Small intestine (tissue), 7 donors: ENCODE measurements at regions not wholly inside any gene's neighbourhood (a gene's known extent, or its start where the extent isn't known, plus 50 kb on each side); places are given as distances from the start of the nearest gene placed in this dataset.

ENCODE experiments used
- DNase-seq, 2 donors: peaks; one replicate each; pipeline versions ENCODE4 v3.0.0 to v3.0.0-alpha.2; 2013
- FAIRE-seq: peaks from 2 replicates; lab custom pipeline; 2012; peaks lifted over from hg19 to GRCh38; lab: Jason Lieb, UNC
- H3K27ac ChIP-seq, 3 donors: one replicate each; pipeline ENCODE4 v1.5.1; 2013; ENCODE audit warnings: low read length in 2 of 3, mild to moderate bottlenecking in 2 of 3, control low read depth in 1 of 3, inconsistent platforms in 1 of 3, low read depth in 1 of 3, moderate library complexity in 1 of 3
- H3K27me3 ChIP-seq, 3 donors: one replicate each; pipeline ENCODE4 v1.6.1; 2013; ENCODE audit warnings: low read length in 3 of 3, inconsistent platforms in 1 of 3; ENCODE audit not compliant: control insufficient read depth in 3 of 3, insufficient read depth in 3 of 3
- H3K36me3 ChIP-seq, 3 donors: one replicate each; pipeline ENCODE4 v1.6.1; 2013; ENCODE audit warnings: low read length in 3 of 3, inconsistent platforms in 1 of 3, low read depth in 1 of 3, mild to moderate bottlenecking in 1 of 3, moderate library complexity in 1 of 3; ENCODE audit not compliant: control insufficient read depth in 3 of 3, insufficient read depth in 2 of 3
- H3K4me1 ChIP-seq, 3 donors: one replicate each; pipeline ENCODE4 v1.6.1; 2013; ENCODE audit warnings: low read length in 2 of 3, inconsistent platforms in 1 of 3, low read depth in 1 of 3, mild to moderate bottlenecking in 1 of 3, moderate library complexity in 1 of 3; ENCODE audit not compliant: control insufficient read depth in 3 of 3, insufficient read depth in 2 of 3
- H3K4me3 ChIP-seq, 3 donors: one replicate each; pipeline ENCODE4 v1.5.1; 2013; ENCODE audit warnings: low read length in 3 of 3, control low read depth in 1 of 3, inconsistent platforms in 1 of 3, low read depth in 1 of 3, mild to moderate bottlenecking in 1 of 3, moderate library complexity in 1 of 3
- H3K9me3 ChIP-seq, 2 donors: one replicate each; pipeline ENCODE4 v1.6.1; 2013; ENCODE audit warnings: low read depth in 1 of 2, low read length in 1 of 2; ENCODE audit not compliant: control insufficient read depth in 2 of 2, insufficient read depth in 1 of 2
- WGBS, 3 donors: extraction: QIAGEN DNeasy Blood & Tissue Kit; methylation state at CpG; one replicate each; pipeline ENCODE4 v1.1.7; 2013; 5-methylcytosine and 5-hydroxymethylcytosine counted together
- donor health status: healthy with polysubstance abuse.
- donor health status: control.
- donor health status: control.
- donor health status: Bipolar disorder and iron deficiency.
- donor health status: healthy.

DNA sequence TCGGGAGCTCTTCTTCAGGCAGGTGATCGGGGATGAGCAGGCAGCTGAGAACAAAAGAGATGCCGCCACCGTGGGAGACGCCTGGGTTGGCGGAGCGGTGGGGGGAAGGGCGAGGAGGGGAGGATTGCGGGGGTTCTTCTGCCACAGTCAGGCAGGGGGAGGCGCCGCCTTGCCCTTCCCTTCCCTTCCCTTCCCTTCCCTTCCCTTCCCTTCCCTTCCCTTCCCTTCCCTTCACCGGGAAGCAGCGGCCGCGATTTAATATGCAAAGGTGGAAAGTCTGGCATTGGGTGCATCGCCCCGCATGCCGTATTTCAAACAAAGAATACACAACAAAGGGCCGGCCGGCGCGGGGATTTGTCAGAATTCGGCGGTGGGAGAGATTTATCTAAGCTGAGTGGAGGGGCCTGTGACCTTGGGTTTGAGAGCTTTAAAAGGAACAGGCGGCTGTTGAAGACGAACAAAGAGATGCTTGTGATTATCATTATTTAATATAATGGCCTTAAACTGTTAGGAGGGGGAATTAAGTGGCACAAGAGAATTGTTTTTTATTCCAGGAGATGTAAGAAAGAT lies 262.3 kb upstream of the TNRC6C start:
- Histone ChIP-seq H3K27ac (no peak overlapping the region), H3K9me3 (no peaks in the 10 kb centered on the region), H3K4me1 (no peaks in the 10 kb centered on the region), H3K36me3 (no peaks in the 10 kb centered on the region), H3K27me3 (peaks cover 0 to 47% (median 13%) of the 10 kb centered on the region in 3 donors), H3K4me3 (no peak overlapping the region)
- DNase-seq (no peak), FAIRE-seq (no peak)
- 6 to 28% (median 22%) methylated on average over 22 to 26 of the region's 26 CpGs for WGBS, 3 donors

GRCh38 chr17:77696721-77697460 lies 261.6 kb upstream of the TNRC6C start:
- no peak overlapping the region for H3K27ac ChIP-seq
- H3K4me3 ChIP-seq: no peak overlapping the region
- no peaks in the 10 kb centered on the region for H3K9me3 ChIP-seq
- no peaks in the 10 kb centered on the region for H3K4me1 ChIP-seq
- H3K36me3 ChIP-seq: no peaks in the 10 kb centered on the region
- peaks cover 0 to 47% (median 13%) of the 10 kb centered on the region in 3 donors for H3K27me3 ChIP-seq
- FAIRE-seq: no peak
- WGBS, 3 donors: 36 to 47% (median 44%) methylated on average over 14 to 15 of the region's 15 CpGs
- DNase-seq: no peak

- Histone ChIP-seq H3K36me3 (no peaks in the 10 kb centered on the region), H3K9me3 (no peaks in the 10 kb centered on the region), H3K27ac (no peak overlapping the region), H3K27me3 (peaks cover 0 to 47% (median 13%) of the 10 kb centered on the region in 3 donors), H3K4me3 (no peak overlapping the region), H3K4me1 (no peaks in the 10 kb centered on the region)
- DNase-seq: no peak
- no peak for FAIRE-seq
- 54 to 70% (median 61%) methylated on average over 16 of the region's 16 CpGs for WGBS, 3 donors
Measured at GRCh38 chr17:77697480-77698400, 260.8 kb upstream of the TNRC6C start.

DNA sequence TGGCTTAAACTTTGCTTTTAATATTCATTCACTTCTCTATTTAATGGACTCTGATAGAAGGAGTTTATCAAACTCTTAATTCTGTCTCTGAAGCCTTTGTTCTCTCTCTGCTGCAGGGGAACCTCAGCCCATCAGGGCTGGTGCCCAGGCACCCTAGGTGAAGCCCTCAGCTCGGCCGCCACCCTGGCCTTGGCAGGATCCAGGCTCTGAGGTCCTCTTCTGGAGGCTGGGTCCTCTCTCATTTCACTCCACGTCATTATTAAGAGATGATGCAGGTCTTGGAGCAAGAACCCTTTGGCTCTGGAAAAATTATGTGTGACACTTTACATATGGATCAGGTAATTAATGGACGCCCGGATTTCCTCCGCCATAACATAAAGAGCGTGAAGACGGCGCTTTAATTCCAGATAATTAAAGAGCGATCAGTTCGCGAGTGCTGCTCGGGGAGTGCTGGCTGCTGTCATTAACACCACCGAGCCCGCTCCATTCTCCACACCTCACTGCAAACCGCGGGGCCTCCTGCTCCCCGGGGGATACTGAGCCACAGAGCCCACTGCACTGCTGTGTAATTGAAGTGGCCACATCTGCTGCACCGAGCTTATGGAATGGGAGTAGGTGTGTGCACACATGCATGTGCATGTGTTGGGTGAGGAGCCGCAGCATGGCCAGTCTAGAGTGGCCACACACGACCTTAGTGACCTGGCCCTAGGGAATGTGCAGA lies 259.4 kb upstream of the TNRC6C start:
- 81 to 88% (median 83%) methylated on average over 21 of the region's 21 CpGs for WGBS, 3 donors
- H3K36me3 ChIP-seq: no peaks in the 10 kb centered on the region
- H3K27me3 ChIP-seq: peaks cover 0 to 39% (median 13%) of the 10 kb centered on the region in 3 donors
- DNase-seq (no peak), FAIRE-seq (no peak)
- no peaks in the 10 kb centered on the region for H3K4me1 ChIP-seq
- H3K27ac ChIP-seq: no peak overlapping the region
- peaks cover 0 to 5% of the 10 kb centered on the region in 2 donors for H3K9me3 ChIP-seq
- no peak overlapping the region for H3K4me3 ChIP-seq

DNA sequence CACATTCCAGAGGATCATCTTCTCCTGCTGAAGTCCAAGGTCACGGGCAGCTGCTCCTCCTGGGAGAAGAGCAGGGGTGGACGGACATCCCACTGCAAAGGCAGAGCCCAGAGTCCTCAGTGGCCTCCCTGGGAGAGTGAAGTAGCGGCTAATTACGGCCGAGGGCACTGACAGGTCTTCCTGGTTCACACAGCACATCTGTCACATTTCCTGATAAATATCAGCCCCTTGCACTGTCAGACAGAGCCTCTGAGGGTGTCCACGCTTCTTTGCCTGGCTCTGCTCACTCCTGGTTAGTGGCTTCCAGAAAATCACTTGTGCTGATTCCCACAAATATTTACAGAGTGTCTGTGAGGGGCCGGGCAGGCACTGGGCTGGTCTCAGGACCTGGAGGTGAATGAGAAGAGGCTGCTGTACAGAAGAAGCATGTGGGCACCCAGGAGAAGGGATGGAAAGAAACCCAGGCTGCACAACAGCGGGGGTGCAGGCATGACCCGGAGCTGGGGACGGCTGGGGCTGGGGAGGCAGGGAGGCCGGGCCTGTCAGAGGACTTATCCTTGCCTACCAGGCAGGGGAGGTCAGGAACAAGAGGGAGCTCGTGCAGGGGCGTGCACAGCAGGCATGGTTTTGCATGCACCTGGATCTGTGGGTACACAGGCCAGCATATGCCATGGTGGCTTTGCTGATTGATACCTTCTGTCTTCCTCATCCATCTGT lies 258.2 kb upstream of the TNRC6C start:
- H3K4me1 ChIP-seq: no peaks in the 10 kb centered on the region
- no peak overlapping the region for H3K27ac ChIP-seq
- H3K36me3 ChIP-seq: no peaks in the 10 kb centered on the region
- FAIRE-seq (no peak), DNase-seq (no peak)
- WGBS, 3 donors: 59 to 68% (median 65%) methylated on average over 12 to 13 of the region's 13 CpGs
- H3K27me3 ChIP-seq: peaks cover 0 to 31% (median 11%) of the 10 kb centered on the region in 3 donors
- no peak overlapping the region for H3K4me3 ChIP-seq
- H3K9me3 ChIP-seq: peaks cover 0 to 17% of the 10 kb centered on the region in 2 donors

DNA sequence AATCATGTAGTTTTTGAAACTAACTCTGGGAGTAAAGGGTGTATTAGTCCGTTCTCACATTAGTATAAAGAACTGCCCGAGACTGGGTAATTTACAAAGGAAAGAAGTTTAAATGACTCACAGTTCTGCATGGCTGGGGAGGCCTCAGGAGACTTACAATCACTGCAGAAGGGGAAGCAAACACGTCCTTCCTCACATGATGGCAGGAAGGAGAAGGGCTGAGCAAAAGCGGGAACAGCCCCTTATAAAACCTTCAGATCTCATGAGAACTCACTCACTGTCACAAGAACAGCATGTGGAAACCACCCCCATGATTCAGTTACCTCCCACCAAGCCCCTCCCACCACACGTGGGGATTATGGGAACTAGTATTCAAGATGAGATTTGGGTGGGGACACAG lies 256.5 kb upstream of the TNRC6C start:
- FAIRE-seq (no peak), DNase-seq (no peak)
- Histone ChIP-seq H3K27me3 (peaks cover 0 to 15% (median 5%) of the 10 kb centered on the region in 3 donors), H3K36me3 (no peaks in the 10 kb centered on the region), H3K4me3 (no peak overlapping the region), H3K9me3 (peaks cover 0 to 28% of the 10 kb centered on the region in 2 donors), H3K4me1 (no peaks in the 10 kb centered on the region), H3K27ac (no peak overlapping the region)
- WGBS, 3 donors: 68 to 73% (median 72%) methylated on average over 5 of the region's 5 CpGs

- DNase-seq: no peak
- Histone ChIP-seq H3K36me3 (no peaks in the 10 kb centered on the region), H3K4me3 (no peak overlapping the region), H3K4me1 (no peaks in the 10 kb centered on the region), H3K9me3 (peaks cover 0 to 34% of the 10 kb centered on the region in 2 donors), H3K27me3 (peaks cover 0 to 3% (median 2%) of the 10 kb centered on the region in 3 donors), H3K27ac (no peak overlapping the region)
- WGBS, 3 donors: 65 to 76% (median 70%) methylated on average over 4 of the region's 4 CpGs
- FAIRE-seq: no peak
Measured at GRCh38 chr17:77704048-77704815, 254.3 kb upstream of the TNRC6C start.
